Bronchial epithelial cell (primary cell): ENCODE measurements at regions not wholly inside any gene's neighbourhood (a gene's known extent, or its start where the extent isn't known, plus 50 kb on each side); places are given as distances from the start of the nearest gene placed in this dataset.

Experiments
- DNase-seq: peaks from one replicate; pipeline ENCODE4 v3.0.0-alpha.2; 2010; ENCODE audit warnings: low read depth
- FAIRE-seq: peaks from 2 replicates; lab custom pipeline; 2011; peaks lifted over from hg19 to GRCh38; lab: Jason Lieb, UNC
- H3K27me3 ChIP-seq: 2 replicates; pipeline ENCODE4 v1.5.1; 2011; ENCODE audit warnings: low read length; ENCODE audit not compliant: control insufficient read depth, insufficient read depth
- H3K36me3 ChIP-seq: 2 replicates; pipeline ENCODE4 v1.5.1; 2011; ENCODE audit warnings: low read length; ENCODE audit not compliant: control insufficient read depth, insufficient read depth
- H3K4me3 ChIP-seq: 2 replicates; pipeline ENCODE4 v1.5.1; 2011; ENCODE audit warnings: mild to moderate bottlenecking, low read depth, low read length, control low read depth
- CTCF ChIP-seq: IDR thresholded peaks from 2 replicates; pipeline ENCODE4 v1.5.1; 2011; ENCODE audit warnings: mild to moderate bottlenecking, moderate library complexity, low read length, control low read depth, inconsistent platforms; ENCODE audit not compliant: insufficient read depth, severe bottlenecking

GRCh38 chr10:36662571-36662970 lies 462.8 kb upstream of the ANKRD30A start:
- FAIRE-seq (no peak), DNase-seq (no peak)
- Histone ChIP-seq H3K4me3 (no peak overlapping the region), H3K36me3 (no peaks in the 10 kb centered on the region), H3K27me3 (no peaks in the 10 kb centered on the region)
- no peak for TF ChIP-seq CTCF

- DNase-seq (no peak), FAIRE-seq (no peak)
- TF ChIP-seq CTCF = no peak
- Histone ChIP-seq H3K27me3 (no peaks in the 10 kb centered on the region), H3K4me3 (no peak overlapping the region), H3K36me3 (no peaks in the 10 kb centered on the region)
Measured at GRCh38 chr10:36650274-36650673, 475.1 kb upstream of the ANKRD30A start.

- no peaks in the 10 kb centered on the region for H3K27me3 ChIP-seq
- DNase-seq = no peak
- TF ChIP-seq CTCF = no peak
- H3K4me3 ChIP-seq = no peak overlapping the region
- peak; percentile 32 for FAIRE-seq
- H3K36me3 ChIP-seq = no peaks in the 10 kb centered on the region
Measured at GRCh38 chr10:36647540-36647939, 477.9 kb upstream of the ANKRD30A start.

- DNase-seq (no peak), FAIRE-seq (no peak)
- Histone ChIP-seq H3K4me3 (no peak overlapping the region), H3K36me3 (no peaks in the 10 kb centered on the region), H3K27me3 (no peaks in the 10 kb centered on the region)
- no peak for TF ChIP-seq CTCF
Measured at GRCh38 chr10:36640626-36641025, 484.8 kb upstream of the ANKRD30A start.

GRCh38 chr10:36638462-36639155 lies 486.8 kb upstream of the ANKRD30A start:
- no peak for FAIRE-seq
- H3K4me3 ChIP-seq = no peak overlapping the region
- no peak for DNase-seq
- H3K27me3 ChIP-seq = no peaks in the 10 kb centered on the region
- H3K36me3 ChIP-seq = no peaks in the 10 kb centered on the region
- no peak for TF ChIP-seq CTCF

GRCh38 chr10:36636879-36637278 lies 488.5 kb upstream of the ANKRD30A start:
- no peak for TF ChIP-seq CTCF
- no peak for DNase-seq
- no peak overlapping the region for H3K4me3 ChIP-seq
- H3K27me3 ChIP-seq = no peaks in the 10 kb centered on the region
- no peaks in the 10 kb centered on the region for H3K36me3 ChIP-seq
- no peak for FAIRE-seq
